Endothelial cell of umbilical vein (primary cell): ENCODE measurements at regions not wholly inside any gene's neighbourhood (a gene's known extent, or its start where the extent isn't known, plus 50 kb on each side); places are given as distances from the start of the nearest gene placed in this dataset.

Source experiments
- BruUV-seq: library from RNA; stranded (reverse); fragments of 400-500 nt; replicated peaks from 2 replicates; lab custom pipeline; 2021; lab: Mats Ljungman, UMichigan
- CTCF ChIA-PET: fragments of 300-600, 350-600 bp; sonication (Branson Sonifier 250); formaldehyde crosslinking; loops from one replicate; lab custom pipeline; 2021; ENCODE audit warnings: antibody characterized with exemption, inconsistent platforms; lab: Charles Lee
- POLR2A ChIA-PET: fragments of 300-600, 350-600 bp; sonication (Branson Sonifier 250); formaldehyde crosslinking; loops from one replicate; lab custom pipeline; 2021; ENCODE audit warnings: antibody characterized with exemption, inconsistent platforms; lab: Charles Lee
- DNase-seq: peaks from one replicate; pipeline ENCODE4 v3.0.0-alpha.2; 2011; ENCODE audit warnings: low read depth, low spot score
- FAIRE-seq: peaks from 2 replicates; lab custom pipeline; 2011; peaks lifted over from hg19 to GRCh38; lab: Jason Lieb, UNC
- H2AFZ ChIP-seq: 2 replicates; pipeline ENCODE4 v1.6.0; 2012; ENCODE audit warnings: low read depth, low read length, control low read depth, inconsistent platforms
- H3K27ac ChIP-seq: 2 replicates; pipeline ENCODE4 v1.5.1; 2011; ENCODE audit warnings: low read depth, mild to moderate bottlenecking, control low read depth, low read length, moderate library complexity; ENCODE audit not compliant: insufficient read depth
- H3K27me3 ChIP-seq, 2 experiments: 2 replicates each; pipeline versions ENCODE4 v1.6.0 to v1.6.1; 2011; ENCODE audit warnings: low read length in 2 of 2, mixed read lengths in 1 of 2; ENCODE audit not compliant: control insufficient read depth in 2 of 2, insufficient read depth in 2 of 2
- H3K36me3 ChIP-seq, 2 experiments: 2 replicates in 1 of 2; 3 replicates in 1 of 2; pipeline ENCODE4 v1.5.1; 2011; ENCODE audit warnings: low read length in 2 of 2, mild to moderate bottlenecking in 1 of 2, moderate library complexity in 1 of 2; ENCODE audit not compliant: control insufficient read depth in 2 of 2, insufficient read depth in 2 of 2; ENCODE audit errors: extremely low read depth in 1 of 2
- H3K4me1 ChIP-seq: 3 replicates; pipeline ENCODE4 v1.5.1; 2011; ENCODE audit warnings: mild to moderate bottlenecking, low read length; ENCODE audit not compliant: control insufficient read depth, insufficient read depth; ENCODE audit errors: extremely low read depth
- H3K4me2 ChIP-seq: 2 replicates; pipeline ENCODE4 v1.6.1; 2011; ENCODE audit warnings: low read length, control low read depth, mixed read lengths; ENCODE audit not compliant: insufficient read depth
- H3K4me3 ChIP-seq, 3 experiments: fragments of 200-600 bp in 1 of 3; sonication (generic), shearing (Covaris generic) in 1 of 3; replicated peaks in 1 of 3; 2 replicates each; pipeline ENCODE4 v1.5.1; 2011 to 2016; ENCODE audit warnings: control low read depth in 3 of 3, low read length in 3 of 3, mild to moderate bottlenecking in 2 of 3, inconsistent platforms in 1 of 3, low read depth in 1 of 3, moderate library complexity in 1 of 3; ENCODE audit not compliant: insufficient read depth in 1 of 3
- H3K79me2 ChIP-seq: 2 replicates; pipeline ENCODE4 v1.6.0; 2012; ENCODE audit warnings: low read length, inconsistent platforms; ENCODE audit not compliant: control insufficient read depth, insufficient read depth
- H3K9ac ChIP-seq: replicated peaks from 2 replicates; pipeline ENCODE3; 2011; ENCODE audit warnings: low read length, control low read depth; ENCODE audit not compliant: insufficient read depth; ENCODE audit errors: extremely low read depth
- H3K9me1 ChIP-seq: replicated peaks from 3 replicates; pipeline ENCODE4 v1.6.0; 2011; ENCODE audit warnings: mild to moderate bottlenecking, low read length; ENCODE audit not compliant: control insufficient read depth, insufficient read depth; ENCODE audit errors: extremely low read depth
- H3K9me3 ChIP-seq: replicated peaks from 2 replicates; pipeline ENCODE4 v1.5.1; 2012; ENCODE audit warnings: low read length, inconsistent platforms; ENCODE audit not compliant: control insufficient read depth, insufficient read depth
- H4K20me1 ChIP-seq: replicated peaks from 2 replicates; pipeline ENCODE3; 2011; ENCODE audit warnings: mild to moderate bottlenecking, low read length; ENCODE audit not compliant: control insufficient read depth, insufficient read depth; ENCODE audit errors: extremely low read depth
- FOS ChIP-seq: IDR thresholded peaks from 2 replicates; pipeline ENCODE4 v1.6.1; 2011; ENCODE audit warnings: mild to moderate bottlenecking, low read length, moderate library complexity, borderline replicate concordance; ENCODE audit not compliant: insufficient read depth
- JUN ChIP-seq: IDR thresholded peaks from 2 replicates; pipeline ENCODE4 v1.6.1; 2011; ENCODE audit warnings: borderline replicate concordance, low read depth; ENCODE audit not compliant: insufficient read length, insufficient read depth
- POLR2A ChIP-seq: IDR thresholded peaks from 2 replicates; pipeline ENCODE4 v1.6.1; 2012; ENCODE audit warnings: low read depth, mild to moderate bottlenecking, control low read depth, low read length
- POLR2AphosphoS5 ChIP-seq: IDR thresholded peaks from 2 replicates; pipeline ENCODE4 v1.6.1; 2012; ENCODE audit warnings: low read depth, mild to moderate bottlenecking, control low read depth, low read length, moderate library complexity; ENCODE audit not compliant: insufficient read depth
- dilution Hi-C: fragments of 300-500 bp; cut with MboI; formaldehyde crosslinking; loops from one replicate; pipeline ENCODE4 v1.15.0; 2019; ENCODE audit warnings: low sequenced_read_pairs; ENCODE audit not compliant: extremely low pct_ligation_motif_present
- intact Hi-C: fragments of 100-400 bp; cut with micrococcal nuclease; formaldehyde crosslinking; loops from one replicate; pipeline ENCODE4 v1.10.0; 2022

DNA sequence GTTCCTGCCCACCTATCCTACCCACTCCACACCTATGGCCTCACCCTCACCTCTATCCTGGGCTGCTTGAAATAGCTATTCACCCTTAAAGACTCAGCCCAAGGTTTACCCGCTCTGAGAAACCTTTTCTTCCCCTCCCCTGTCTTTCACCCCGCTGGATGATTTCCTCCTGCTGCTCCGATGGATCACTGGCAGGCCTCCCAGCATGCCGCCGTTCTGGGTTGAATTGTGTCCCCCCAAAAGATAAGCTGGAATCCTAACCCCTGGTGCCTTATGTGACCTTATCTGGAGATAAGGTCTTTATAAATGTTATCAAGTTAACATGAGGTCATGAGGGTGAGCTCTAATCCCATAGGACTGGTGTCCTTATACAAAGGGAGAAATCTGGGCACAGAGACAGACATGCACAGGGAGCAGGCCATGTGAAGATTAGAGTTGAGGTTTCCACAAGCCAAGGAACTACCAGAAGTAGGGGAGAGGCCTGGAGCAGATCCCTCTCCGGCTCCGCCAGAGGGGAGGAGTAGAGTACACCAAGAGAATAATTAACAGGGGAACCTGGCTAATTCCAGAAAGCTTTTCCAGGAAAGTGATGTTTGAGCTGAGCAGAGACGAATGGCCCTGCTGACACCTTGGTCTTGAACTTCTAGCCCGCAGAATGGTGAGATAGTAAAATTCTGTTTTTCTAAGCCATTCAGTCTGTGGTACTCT is 110.0 kb upstream of the SERBP1 start:
- Histone ChIP-seq H3K9me1 (no peaks in the 10 kb centered on the region), H3K9ac (no peak overlapping the region), H3K27ac (no peak overlapping the region), H3K27me3 (no peaks in the 10 kb centered on the region), H3K9me3 (no peaks in the 10 kb centered on the region), H2AFZ (no peak overlapping the region), H3K4me1 (peaks cover 1% of the 10 kb centered on the region), H3K4me3 (no peak overlapping the region), H3K36me3 (no peaks in the 10 kb centered on the region), H4K20me1 (no peaks in the 10 kb centered on the region), H3K79me2 (no peaks in the 10 kb centered on the region), H3K4me2 (no peak overlapping the region)
- DNase-seq (no peak), FAIRE-seq (no peak)
- no TSS peak for BruUV-seq
- TF ChIP-seq FOS = no peak
- intact Hi-C loops (no loop called here), dilution Hi-C loops (loop anchor here (25.0 kb wide), 1 partner anchor 222 kb away; no protein-coding TSS in a partner anchor)
- CTCF ChIA-PET = interaction anchor here (0.6 to 9.9 kb wide), 7 partner anchors 15 to 245 kb away, joined by 3 to 392 read pairs (median 3); no protein-coding TSS in a partner anchor
- POLR2A ChIA-PET = interaction anchor here (1.3 kb wide), 1 partner anchor 145 kb away, joined by 3 read pairs; the partner anchor contains the start of gene GADD45A

DNA sequence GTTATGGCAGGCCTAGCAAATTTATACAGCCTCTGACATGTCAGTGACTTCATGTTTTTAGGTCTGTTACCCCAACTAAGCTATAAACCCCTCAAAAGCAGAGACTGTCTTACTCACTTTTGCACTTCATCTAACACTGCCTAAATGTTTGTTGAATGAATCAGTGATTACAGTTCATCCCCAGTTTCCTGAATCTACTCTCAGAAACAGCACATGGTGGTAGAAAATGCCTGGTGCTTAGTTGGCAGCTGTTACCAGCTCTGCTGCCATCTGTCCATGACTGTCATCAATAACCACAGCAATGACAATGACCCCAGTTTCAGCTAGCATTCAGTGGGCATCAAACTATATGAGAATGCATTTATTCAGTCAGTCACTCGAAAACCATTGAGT is 110.5 kb upstream of the SERBP1 start:
- Histone ChIP-seq H3K4me1 (no peaks in the 10 kb centered on the region), H3K27ac (no peak overlapping the region), H3K9ac (no peak overlapping the region), H3K9me1 (no peaks in the 10 kb centered on the region), H2AFZ (no peak overlapping the region), H4K20me1 (no peaks in the 10 kb centered on the region), H3K4me3 (no peak overlapping the region), H3K9me3 (no peaks in the 10 kb centered on the region), H3K36me3 (no peaks in the 10 kb centered on the region), H3K79me2 (no peaks in the 10 kb centered on the region), H3K27me3 (no peaks in the 10 kb centered on the region), H3K4me2 (no peak overlapping the region)
- dilution Hi-C loops = loop anchor here (25.0 kb wide), 1 partner anchor 222 kb away; no protein-coding TSS in a partner anchor
- intact Hi-C loops = no loop called here
- CTCF ChIA-PET = interaction anchor here (1.0 to 9.9 kb wide), 3 partner anchors 12 to 215 kb away, joined by 3 to 392 read pairs (median 3); no protein-coding TSS in a partner anchor
- POLR2A ChIA-PET = interaction anchor here (1.3 kb wide), 1 partner anchor 144 kb away, joined by 3 read pairs; the partner anchor contains the start of gene GADD45A
- peak; percentile 70 for FAIRE-seq
- TF ChIP-seq POLR2A (no peak), FOS (peak; percentile 32), POLR2AphosphoS5 (no peak), JUN (peak; percentile 45)
- DNase-seq = no peak
- no TSS peak for BruUV-seq
